ENCODE measurements at regions not wholly inside any gene's neighbourhood (a gene's known extent, or its start where the extent isn't known, plus 50 kb on each side); places are given as distances from the start of the nearest gene placed in this dataset.
"Not testable (repeated sequence)": the region's sequence is repeated elsewhere in the genome, so short reads cannot be mapped to it uniquely, and the experiment has no call there.

GRCh38 chr2:44084850-44085249 is 83.8 kb upstream of the PPM1B start:
- Histone ChIP-seq H3K9me3 (no peaks in the 10 kb centered on the region), H3K27me3 (no peaks in the 10 kb centered on the region), H3K4me1 (peaks cover 4% of the 10 kb centered on the region; the same call in 1 of the 2 replicates), H3K36me3 (no peaks in the 10 kb centered on the region), H3K4me3 (ENCODE audit: low read depth, low read length) (no peak overlapping the region)
- no peak for TF ChIP-seq CTCF (IDR thresholded peaks at IDR 0.05; ENCODE audit: low read depth, low read length)
- no peak for DNase-seq

GRCh38 chr2:44086629-44087028 is 82.0 kb upstream of the PPM1B start:
- peak overlapping the region; percentile 70; the same call in 1 of the 2 replicates for H3K4me3 ChIP-seq (ENCODE audit: low read depth, low read length)
- no peak for TF ChIP-seq CTCF (IDR thresholded peaks at IDR 0.05; ENCODE audit: low read depth, low read length)
- no peaks in the 10 kb centered on the region for H3K9me3 ChIP-seq
- H3K27me3 ChIP-seq, result no peaks in the 10 kb centered on the region
- no peaks in the 10 kb centered on the region for H3K36me3 ChIP-seq
- DNase-seq, result no peak
- peaks cover 4% of the 10 kb centered on the region; the same call in 1 of the 2 replicates for H3K4me1 ChIP-seq

- DNase-seq, result peak; percentile 87
- H3K36me3 ChIP-seq, result no peaks in the 10 kb centered on the region
- H3K9me3 ChIP-seq, result no peaks in the 10 kb centered on the region
- peak; percentile 93 for TF ChIP-seq CTCF (IDR thresholded peaks at IDR 0.05; ENCODE audit: low read depth, low read length)
- H3K4me3 ChIP-seq (ENCODE audit: low read depth, low read length), result peak overlapping the region; percentile 70
- H3K4me1 ChIP-seq, result peaks cover 4% of the 10 kb centered on the region; the same call in 1 of the 2 replicates
- no peaks in the 10 kb centered on the region for H3K27me3 ChIP-seq
Measured at GRCh38 chr2:44087036-44087713, 81.5 kb upstream of the PPM1B start.

- Histone ChIP-seq H3K9me3 (no peaks in the 10 kb centered on the region), H3K36me3 (no peaks in the 10 kb centered on the region), H3K4me3 (ENCODE audit: low read depth, low read length) (peak overlapping the region; percentile 70), H3K4me1 (peaks cover 4% of the 10 kb centered on the region; the same call in 1 of the 2 replicates), H3K27me3 (no peaks in the 10 kb centered on the region)
- TF ChIP-seq CTCF (IDR thresholded peaks at IDR 0.05; ENCODE audit: low read depth, low read length), result no peak
- no peak for DNase-seq
Measured at GRCh38 chr2:44087714-44088092, 81.0 kb upstream of the PPM1B start.

GRCh38 chr2:44092519-44092918 is 76.2 kb upstream of the PPM1B start:
- not testable (repeated sequence) for DNase-seq; H3K4me1 ChIP-seq; H3K27me3 ChIP-seq; H3K36me3 ChIP-seq; H3K9me3 ChIP-seq; H3K4me3 ChIP-seq (ENCODE audit: low read depth, low read length)

- H3K36me3 ChIP-seq, result no peaks in the 10 kb centered on the region
Measured at GRCh38 chr2:44093970-44094369, 74.7 kb upstream of the PPM1B start.

More at GRCh38 chr2:44093970-44094369, 74.7 kb upstream of the PPM1B start:
- Histone ChIP-seq H3K4me1 (no peaks in the 10 kb centered on the region), H3K4me3 (ENCODE audit: low read depth, low read length) (no peak overlapping the region), H3K9me3 (no peaks in the 10 kb centered on the region), H3K27me3 (no peaks in the 10 kb centered on the region)
- TF ChIP-seq CTCF (IDR thresholded peaks at IDR 0.05; ENCODE audit: low read depth, low read length), result no peak
- no peak for DNase-seq

Data from BE2C (cell line).